H9 (cell line): ENCODE measurements at regions not wholly inside any gene's neighbourhood (a gene's known extent, or its start where the extent isn't known, plus 50 kb on each side); places are given as distances from the start of the nearest gene placed in this dataset.
A peak's percentile ranks its signal among the peaks of the same experiment; 100 is the strongest.

Experiments
- DNase-seq: peaks from one replicate; pipeline ENCODE4 v3.0.0-alpha.2; 2017
- H2AFZ ChIP-seq: one replicate; pipeline ENCODE4 v1.6.1; 2013; ENCODE audit warnings: mild to moderate bottlenecking, low read length, control low read depth, moderate library complexity
- H2AK5ac ChIP-seq: 2 replicates; pipeline ENCODE4 v1.6.1; 2013; ENCODE audit warnings: low read length, control low read depth, mixed read lengths; ENCODE audit not compliant: insufficient read length
- H2BK120ac ChIP-seq: one replicate; pipeline ENCODE4 v1.6.1; 2013; ENCODE audit warnings: low read depth, mild to moderate bottlenecking, low read length, control low read depth, inconsistent platforms; ENCODE audit not compliant: poor library complexity, severe bottlenecking
- H2BK12ac ChIP-seq: 2 replicates; pipeline ENCODE4 v1.6.1; 2013; ENCODE audit warnings: low read length, control low read depth, mixed read lengths, low read depth; ENCODE audit not compliant: insufficient read length
- H2BK15ac ChIP-seq: 2 replicates; pipeline ENCODE4 v1.6.1; 2013; ENCODE audit warnings: low read depth, low read length, control low read depth
- H2BK20ac ChIP-seq: one replicate; pipeline ENCODE4 v1.6.1; 2013; ENCODE audit warnings: low read depth, mild to moderate bottlenecking, low read length, control low read depth, inconsistent platforms; ENCODE audit not compliant: poor library complexity, severe bottlenecking
- H2BK5ac ChIP-seq: 2 replicates; pipeline ENCODE4 v1.6.1; 2013; ENCODE audit warnings: low read length, control low read depth, mixed read lengths; ENCODE audit not compliant: insufficient read length
- H3K14ac ChIP-seq: 2 replicates; pipeline ENCODE4 v1.6.1; 2013; ENCODE audit warnings: low read length, control low read depth; ENCODE audit not compliant: insufficient read depth
- H3K18ac ChIP-seq: 2 replicates; pipeline ENCODE4 v1.6.1; 2013; ENCODE audit warnings: low read depth, mild to moderate bottlenecking, mixed read lengths, low read length, control low read depth; ENCODE audit not compliant: insufficient read length
- H3K23ac ChIP-seq: 2 replicates; pipeline ENCODE4 v1.6.1; 2013; ENCODE audit warnings: low read length, control low read depth, mixed read lengths, low read depth; ENCODE audit not compliant: insufficient read length
- H3K23me2 ChIP-seq: 2 replicates; pipeline ENCODE4 v1.6.1; 2013; ENCODE audit warnings: low read depth, mild to moderate bottlenecking, mixed read lengths, low read length, control low read depth; ENCODE audit not compliant: insufficient read length, poor library complexity, severe bottlenecking
- H3K27ac ChIP-seq: 2 replicates; pipeline ENCODE4 v1.5.1; 2013; ENCODE audit warnings: low read length, control low read depth, mixed read lengths, low read depth; ENCODE audit not compliant: insufficient read length
- H3K27me3 ChIP-seq: 2 replicates; pipeline ENCODE4 v1.6.1; 2013; ENCODE audit warnings: low read length, control low read depth, inconsistent platforms; ENCODE audit not compliant: insufficient read depth
- H3K4ac ChIP-seq: 2 replicates; pipeline ENCODE4 v1.6.1; 2013; ENCODE audit warnings: low read depth, mild to moderate bottlenecking, control low read depth, inconsistent platforms, low read length, moderate library complexity
- H3K4me1 ChIP-seq: 2 replicates; pipeline ENCODE4 v1.6.1; 2013; ENCODE audit warnings: low read length, control low read depth, inconsistent platforms; ENCODE audit not compliant: insufficient read depth
- H3K4me2 ChIP-seq: 2 replicates; pipeline ENCODE4 v1.6.1; 2013; ENCODE audit warnings: low read length, control low read depth, mixed read lengths; ENCODE audit not compliant: insufficient read length, insufficient read depth
- H3K56ac ChIP-seq: 2 replicates; pipeline ENCODE4 v1.6.1; 2013; ENCODE audit warnings: low read depth, mild to moderate bottlenecking, mixed read lengths, low read length, control low read depth; ENCODE audit not compliant: insufficient read length
- H3K79me1 ChIP-seq: 2 replicates; pipeline ENCODE4 v1.6.1; 2013; ENCODE audit warnings: low read depth, mild to moderate bottlenecking, moderate library complexity, low read length, control low read depth, inconsistent platforms; ENCODE audit not compliant: insufficient read depth, poor library complexity, severe bottlenecking
- H3K79me2 ChIP-seq: 2 replicates; pipeline ENCODE4 v1.6.1; 2013; ENCODE audit warnings: low read length, control low read depth, inconsistent platforms; ENCODE audit not compliant: insufficient read depth
- H3K9ac ChIP-seq: 2 replicates; pipeline ENCODE4 v1.6.1; 2013; ENCODE audit warnings: low read length, control low read depth, mixed read lengths; ENCODE audit not compliant: insufficient read length; ENCODE audit errors: extremely low read depth
- H3K9me3 ChIP-seq: one replicate; pipeline ENCODE4 v1.6.1; 2013; ENCODE audit warnings: low read depth, low read length, inconsistent platforms; ENCODE audit not compliant: control insufficient read depth
- H3T11ph ChIP-seq: one replicate; pipeline ENCODE4 v1.6.1; 2013; ENCODE audit warnings: mild to moderate bottlenecking, low read length, control low read depth, inconsistent platforms
- H4K20me1 ChIP-seq: one replicate; pipeline ENCODE4 v1.6.1; 2013; ENCODE audit not compliant: control insufficient read depth, insufficient read length, insufficient read depth
- H4K5ac ChIP-seq: 2 replicates; pipeline ENCODE4 v1.6.1; 2013; ENCODE audit warnings: low read depth, mild to moderate bottlenecking, mixed read lengths, low read length, control low read depth; ENCODE audit not compliant: insufficient read length
- H4K8ac ChIP-seq: replicated peaks from 2 replicates; pipeline ENCODE4 v1.6.1; 2013; ENCODE audit warnings: low read length, control low read depth, mixed read lengths, low read depth; ENCODE audit not compliant: insufficient read length
- H4K91ac ChIP-seq: 2 replicates; pipeline ENCODE4 v1.6.1; 2013; ENCODE audit warnings: low read depth, mild to moderate bottlenecking, moderate library complexity, mixed read lengths, low read length, control low read depth; ENCODE audit not compliant: insufficient read length
- H3K27ac Mint-ChIP-seq, 3 experiments: 2 replicates in 2 of 3; 3 replicates in 1 of 3; pipeline ENCODE4 v1.8.0; 2020 to 2021; ENCODE audit warnings: mixed read lengths in 3 of 3, mild to moderate bottlenecking in 1 of 3, moderate library complexity in 1 of 3
- H3K27me3 Mint-ChIP-seq: 2 replicates; pipeline ENCODE4 v1.8.0; 2021; ENCODE audit warnings: low read depth, mild to moderate bottlenecking, moderate library complexity, mixed read lengths
- H3K36me3 Mint-ChIP-seq, 3 experiments: 2 replicates in 2 of 3; 3 replicates in 1 of 3; pipeline ENCODE4 v1.8.0; 2020 to 2021; ENCODE audit warnings: low read depth in 3 of 3, mixed read lengths in 3 of 3; ENCODE audit not compliant: insufficient read depth in 1 of 3
- H3K4me1 Mint-ChIP-seq, 2 experiments: 2 replicates each; pipeline ENCODE4 v1.8.0; 2020; ENCODE audit warnings: mixed read lengths in 2 of 2
- H3K4me3 Mint-ChIP-seq, 2 experiments: 2 replicates in 1 of 2; 3 replicates in 1 of 2; pipeline ENCODE4 v1.8.0; 2020 to 2021; ENCODE audit warnings: mild to moderate bottlenecking in 2 of 2, mixed read lengths in 2 of 2, moderate library complexity in 1 of 2
- H3K9me3 Mint-ChIP-seq, 2 experiments: 2 replicates in 1 of 2; 3 replicates in 1 of 2; pipeline ENCODE4 v1.8.0; 2020; ENCODE audit warnings: mild to moderate bottlenecking in 2 of 2, mixed read lengths in 2 of 2, moderate library complexity in 1 of 2
- whole genome bisulfite sequencing: extraction: QIAGEN DNeasy Blood & Tissue Kit; methylation state at CpG from one replicate; pipeline ENCODE4 v1.1.7; 2013; ENCODE audit warnings: missing lambda C conversion rate, low lambda C conversion rate, mixed read lengths; ENCODE audit not compliant: insufficient read length; ENCODE audit errors: extremely low coverage; 5-methylcytosine and 5-hydroxymethylcytosine counted together
- TF ChIP-seq, protein P1 (sequence below): fragments of 200-600 bp; sonication (generic); conservative IDR thresholded peaks from 3 replicates; pipeline ENCODE4 v1.8.0; 2021; ENCODE audit warnings: antibody characterized with exemption, mild to moderate bottlenecking

GRCh38 chr6:28696167-28696566 lies 170.5 kb downstream of the GPX5 start:
- Mint-ChIP-seq H3K27ac (no peak overlapping the region), H3K27me3 (peaks cover 20% of the 10 kb centered on the region), H3K9me3 (no peaks in the 10 kb centered on the region), H3K4me3 (peak overlapping the region in 1 of 2 experiments; percentile 49; a peak in 3 of 5 replicates), H3K36me3 (no peaks in the 10 kb centered on the region; a peak in 1 of 7 replicates), H3K4me1 (peaks cover 22 to 27% of the 10 kb centered on the region in 2 experiments)
- no peak overlapping the region for H2BK15ac ChIP-seq
- H2AFZ ChIP-seq: no peak overlapping the region
- H3T11ph ChIP-seq: no peak overlapping the region
- H2BK12ac ChIP-seq: no peak overlapping the region
- H3K56ac ChIP-seq: no peak overlapping the region
- H3K4me1 ChIP-seq: no peaks in the 10 kb centered on the region; the same call in 1 of the 2 replicates
- H2BK5ac ChIP-seq: no peak overlapping the region
- no peaks in the 10 kb centered on the region for H3K79me1 ChIP-seq
- no CpG with 5 or more reads among the region's 14 CpGs for WGBS
- H3K27ac ChIP-seq: no peak overlapping the region
- H3K4ac ChIP-seq: no peak overlapping the region
- no peak overlapping the region for H3K4me2 ChIP-seq
- DNase-seq: no peak
- H3K14ac ChIP-seq: no peak overlapping the region
- H3K27me3 ChIP-seq: peaks cover 15% of the 10 kb centered on the region; the same call in 1 of the 2 replicates
- H3K23me2 ChIP-seq: peaks cover 16% of the 10 kb centered on the region
- H3K18ac ChIP-seq: no peak overlapping the region
- H4K20me1 ChIP-seq: no peaks in the 10 kb centered on the region
- H3K9me3 ChIP-seq: no peaks in the 10 kb centered on the region
- H3K9ac ChIP-seq: no peak overlapping the region
- no peak overlapping the region for H2BK20ac ChIP-seq
- TF ChIP-seq, protein P1, sequence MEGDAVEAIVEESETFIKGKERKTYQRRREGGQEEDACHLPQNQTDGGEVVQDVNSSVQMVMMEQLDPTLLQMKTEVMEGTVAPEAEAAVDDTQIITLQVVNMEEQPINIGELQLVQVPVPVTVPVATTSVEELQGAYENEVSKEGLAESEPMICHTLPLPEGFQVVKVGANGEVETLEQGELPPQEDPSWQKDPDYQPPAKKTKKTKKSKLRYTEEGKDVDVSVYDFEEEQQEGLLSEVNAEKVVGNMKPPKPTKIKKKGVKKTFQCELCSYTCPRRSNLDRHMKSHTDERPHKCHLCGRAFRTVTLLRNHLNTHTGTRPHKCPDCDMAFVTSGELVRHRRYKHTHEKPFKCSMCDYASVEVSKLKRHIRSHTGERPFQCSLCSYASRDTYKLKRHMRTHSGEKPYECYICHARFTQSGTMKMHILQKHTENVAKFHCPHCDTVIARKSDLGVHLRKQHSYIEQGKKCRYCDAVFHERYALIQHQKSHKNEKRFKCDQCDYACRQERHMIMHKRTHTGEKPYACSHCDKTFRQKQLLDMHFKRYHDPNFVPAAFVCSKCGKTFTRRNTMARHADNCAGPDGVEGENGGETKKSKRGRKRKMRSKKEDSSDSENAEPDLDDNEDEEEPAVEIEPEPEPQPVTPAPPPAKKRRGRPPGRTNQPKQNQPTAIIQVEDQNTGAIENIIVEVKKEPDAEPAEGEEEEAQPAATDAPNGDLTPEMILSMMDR: no peak
- no peak overlapping the region for H2AK5ac ChIP-seq
- no peak overlapping the region for H2BK120ac ChIP-seq
- no peak overlapping the region for H4K5ac ChIP-seq
- H4K8ac ChIP-seq: no peak overlapping the region
- H3K79me2 ChIP-seq: no peaks in the 10 kb centered on the region
- H4K91ac ChIP-seq: no peak overlapping the region
- no peak overlapping the region for H3K23ac ChIP-seq
